Ishikawa (cell line): ENCODE measurements at regions not wholly inside any gene's neighbourhood (a gene's known extent, or its start where the extent isn't known, plus 50 kb on each side); places are given as distances from the start of the nearest gene placed in this dataset.

Experiments
- CEBPB ChIP-seq: IDR thresholded peaks from 2 replicates; pipeline ENCODE4 v1.6.1; 2012
- CREB1 ChIP-seq: IDR thresholded peaks from 2 replicates; pipeline ENCODE4 v1.6.1; 2012; ENCODE audit warnings: low read depth
- EGR1 ChIP-seq: IDR thresholded peaks from 2 replicates; pipeline ENCODE4 v1.6.1; 2012
- EP300 ChIP-seq: IDR thresholded peaks from 2 replicates; pipeline ENCODE4 v1.6.1; 2012; ENCODE audit warnings: borderline replicate concordance
- FOXM1 ChIP-seq: IDR thresholded peaks from 2 replicates; pipeline ENCODE4 v1.6.1; 2012; ENCODE audit warnings: low read depth, borderline replicate concordance
- MAX ChIP-seq: IDR thresholded peaks from 2 replicates; pipeline ENCODE4 v1.6.1; 2012
- NFIC ChIP-seq: IDR thresholded peaks from 2 replicates; pipeline ENCODE4 v1.6.1; 2012
- RAD21 ChIP-seq: IDR thresholded peaks from 2 replicates; pipeline ENCODE4 v1.6.1; 2012; ENCODE audit warnings: low read depth
- REST ChIP-seq: IDR thresholded peaks from 2 replicates; pipeline ENCODE4 v1.6.1; 2012; ENCODE audit warnings: low read depth, mild to moderate bottlenecking
- TAF1 ChIP-seq: IDR thresholded peaks from 2 replicates; pipeline ENCODE4 v1.6.1; 2012; ENCODE audit warnings: low read depth, mild to moderate bottlenecking
- TCF12 ChIP-seq: IDR thresholded peaks from 2 replicates; pipeline ENCODE4 v1.6.1; 2012; ENCODE audit warnings: low read depth
- TEAD4 ChIP-seq: IDR thresholded peaks from 2 replicates; pipeline ENCODE4 v1.6.1; 2012
- USF1 ChIP-seq: IDR thresholded peaks from 2 replicates; pipeline ENCODE4 v1.6.1; 2012
- YY1 ChIP-seq: IDR thresholded peaks from 2 replicates; pipeline ENCODE4 v1.6.1; 2012; ENCODE audit warnings: low read depth
- ZBTB7A ChIP-seq: IDR thresholded peaks from 2 replicates; pipeline ENCODE4 v1.6.1; 2012; ENCODE audit warnings: low read depth

GRCh38 chr9:110130791-110131416, 77.1 kb downstream of the C9orf152 start:
- TF ChIP-seq NFIC (no peak), CREB1 (no peak), EGR1 (no peak), TCF12 (no peak), RAD21 (no peak), FOXM1 (no peak), USF1 (no peak), CEBPB (no peak), MAX (no peak), EP300 (no peak), REST (no peak), TAF1 (no peak)

- no peak for TF ChIP-seq RAD21
- no peak for TF ChIP-seq TAF1
- TF ChIP-seq TEAD4 = no peak
- no peak for TF ChIP-seq TCF12
- no peak for TF ChIP-seq FOXM1
- no peak for TF ChIP-seq REST
- TF ChIP-seq NFIC = no peak
- TF ChIP-seq MAX = no peak
- no peak for TF ChIP-seq YY1
- TF ChIP-seq CEBPB = no peak
- TF ChIP-seq CREB1 = no peak
- no peak for TF ChIP-seq EP300
- TF ChIP-seq EGR1 = no peak
- no peak for TF ChIP-seq ZBTB7A
- TF ChIP-seq USF1 = no peak
Measured at GRCh38 chr9:110131499-110131898, 76.5 kb downstream of the C9orf152 start.

GRCh38 chr9:110133059-110133458, 74.9 kb downstream of the C9orf152 start:
- TF ChIP-seq TAF1 = no peak
- TF ChIP-seq TCF12 = no peak
- TF ChIP-seq EP300 = no peak
- no peak for TF ChIP-seq MAX
- TF ChIP-seq USF1 = no peak
- no peak for TF ChIP-seq CEBPB

GRCh38 chr9:110133608-110134210, 74.2 kb downstream of the C9orf152 start:
- no peak for TF ChIP-seq ZBTB7A

GRCh38 chr9:110135846-110136245, 72.1 kb downstream of the C9orf152 start:
- TF ChIP-seq MAX = no peak
- no peak for TF ChIP-seq TEAD4
- TF ChIP-seq REST = no peak
- TF ChIP-seq TCF12 = no peak
- no peak for TF ChIP-seq CEBPB
- TF ChIP-seq CREB1 = no peak
- TF ChIP-seq EP300 = no peak
- no peak for TF ChIP-seq TAF1
